GM19351 (cell line): ENCODE measurements at regions not wholly inside any gene's neighbourhood (a gene's known extent, or its start where the extent isn't known, plus 50 kb on each side); places are given as distances from the start of the nearest gene placed in this dataset.
"Not testable (repeated sequence)": the region's sequence is repeated elsewhere in the genome, so short reads cannot be mapped to it uniquely, and the experiment has no call there.

Source experiments
- ATAC-seq: cut with Tn5 transposase; IDR thresholded peaks from one replicate; pipeline ENCODE4 v1.9.1; 2021; ENCODE audit warnings: mild to moderate bottlenecking, moderate library complexity; ENCODE audit not compliant: unreplicated experiment

DNA sequence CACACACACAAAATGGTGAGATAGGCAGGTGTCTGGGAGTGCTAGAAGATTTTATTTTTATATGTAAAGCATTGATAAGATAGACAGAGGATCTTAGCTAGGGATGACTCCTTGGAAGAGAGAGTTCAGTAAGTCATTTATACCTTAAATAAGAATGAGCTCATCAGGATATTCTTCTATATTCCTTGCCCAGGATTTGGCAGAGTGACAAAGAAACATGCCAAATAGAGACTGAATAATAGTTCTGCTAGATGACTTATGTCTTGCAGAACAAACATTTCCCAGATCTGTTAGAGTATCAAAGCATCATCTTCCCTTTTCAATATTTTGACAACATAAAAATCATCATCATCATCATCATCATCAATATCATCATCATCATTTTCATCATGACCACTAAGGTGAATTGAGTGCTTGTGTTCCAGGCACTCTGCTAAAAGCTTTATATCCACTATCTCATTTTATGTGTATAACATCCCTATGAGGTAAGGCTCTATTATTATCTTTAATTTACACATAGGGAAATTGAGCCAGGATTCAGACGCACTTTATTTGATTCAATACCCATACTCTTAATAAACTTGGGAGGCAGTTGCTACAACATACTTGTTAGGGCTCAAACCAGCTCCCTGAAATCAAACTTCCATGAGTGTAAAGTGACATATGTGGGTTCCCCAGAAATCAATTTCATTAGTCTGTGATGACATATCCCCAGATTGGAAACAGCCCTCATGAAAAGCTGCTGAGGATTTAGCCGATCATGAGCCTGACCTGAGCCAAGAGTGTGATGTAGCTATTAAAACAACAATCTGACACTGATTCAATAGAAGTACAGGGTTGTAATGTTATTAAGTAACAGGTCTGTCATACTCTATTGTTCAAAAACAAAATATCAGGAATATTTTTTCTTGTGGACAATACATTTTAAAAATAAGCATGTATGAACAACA is 176.3 kb upstream of the SEMA6A start:
- no peak for ATAC-seq

DNA sequence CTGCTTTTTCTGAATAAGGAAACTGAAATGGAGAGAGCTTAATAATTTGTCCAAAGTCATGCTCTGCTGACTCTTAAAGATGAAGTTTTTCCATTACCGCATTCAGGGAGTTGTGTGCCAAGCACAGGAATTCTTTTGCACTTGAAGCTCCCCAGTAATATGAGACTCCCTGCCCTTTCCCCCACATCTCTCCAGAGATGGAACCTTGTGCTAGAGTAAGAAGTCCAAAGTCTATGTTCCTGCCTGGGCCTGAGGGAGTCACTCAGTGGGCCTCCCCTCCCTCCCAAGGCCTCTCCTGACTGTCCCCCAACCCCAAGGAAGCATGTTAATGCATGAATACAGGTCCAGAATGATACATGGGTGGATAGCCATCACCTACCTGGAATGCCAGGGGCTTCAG is 173.3 kb upstream of the SEMA6A start:
- no peak for ATAC-seq

DNA sequence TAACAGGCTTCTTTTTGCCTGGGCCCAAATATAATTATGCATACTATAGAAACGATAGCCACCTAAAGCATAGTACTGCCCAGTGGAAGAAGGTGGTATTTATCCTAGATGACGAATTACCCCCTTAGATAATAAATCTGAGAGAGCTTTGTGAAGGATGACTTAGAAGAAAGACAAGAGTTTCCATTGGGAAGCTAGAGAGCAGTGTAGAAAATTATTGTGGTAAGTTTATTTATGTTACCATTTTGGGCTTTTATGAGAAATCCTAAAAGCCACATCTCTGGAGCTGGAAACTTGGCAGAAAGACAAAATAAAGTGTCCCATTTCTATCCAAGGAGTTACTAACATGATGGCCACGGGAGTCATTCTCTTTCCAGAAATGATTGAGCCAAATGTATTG is 172.0 kb upstream of the SEMA6A start:
- no peak for ATAC-seq

DNA sequence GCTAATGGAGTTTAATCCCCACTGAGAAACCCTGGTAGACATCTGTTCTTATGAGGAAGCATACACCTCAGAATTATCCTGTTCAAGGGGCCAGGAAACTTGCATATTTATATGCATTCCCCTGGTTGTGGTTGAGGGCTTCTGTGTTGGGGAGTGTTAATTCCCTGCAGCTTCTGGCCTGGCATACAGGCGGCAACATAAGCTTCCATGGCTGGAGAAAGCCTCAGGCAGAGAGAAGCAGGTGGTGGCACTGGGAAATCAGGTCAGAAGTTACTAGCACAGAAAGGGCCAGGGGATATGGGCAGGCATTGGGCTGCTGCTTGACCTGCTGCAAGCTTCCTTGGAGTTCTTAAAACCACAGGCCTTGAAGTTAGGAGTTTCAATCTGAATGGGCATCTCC is 166.1 kb upstream of the SEMA6A start:
- no peak for ATAC-seq

DNA sequence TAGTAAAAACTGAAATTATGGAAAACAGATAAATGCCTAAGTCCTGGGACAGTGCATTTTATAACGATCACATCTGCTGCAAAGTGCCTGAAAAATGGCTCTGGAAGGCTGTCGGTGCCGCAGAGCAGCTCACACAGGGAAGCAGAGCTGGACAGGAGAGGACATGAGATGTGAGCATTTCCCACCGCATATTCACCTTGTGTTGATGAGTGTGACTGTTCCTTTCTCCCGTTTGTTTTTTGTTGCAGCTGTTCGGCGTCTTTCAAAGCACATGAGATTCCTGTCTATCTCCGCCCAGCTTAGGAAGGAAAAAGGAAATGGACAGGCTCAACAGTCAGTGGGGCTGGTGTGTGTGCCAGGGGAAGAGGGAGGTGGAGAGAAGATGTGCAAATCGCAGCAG is 164.9 kb upstream of the SEMA6A start:
- ATAC-seq: no peak

DNA sequence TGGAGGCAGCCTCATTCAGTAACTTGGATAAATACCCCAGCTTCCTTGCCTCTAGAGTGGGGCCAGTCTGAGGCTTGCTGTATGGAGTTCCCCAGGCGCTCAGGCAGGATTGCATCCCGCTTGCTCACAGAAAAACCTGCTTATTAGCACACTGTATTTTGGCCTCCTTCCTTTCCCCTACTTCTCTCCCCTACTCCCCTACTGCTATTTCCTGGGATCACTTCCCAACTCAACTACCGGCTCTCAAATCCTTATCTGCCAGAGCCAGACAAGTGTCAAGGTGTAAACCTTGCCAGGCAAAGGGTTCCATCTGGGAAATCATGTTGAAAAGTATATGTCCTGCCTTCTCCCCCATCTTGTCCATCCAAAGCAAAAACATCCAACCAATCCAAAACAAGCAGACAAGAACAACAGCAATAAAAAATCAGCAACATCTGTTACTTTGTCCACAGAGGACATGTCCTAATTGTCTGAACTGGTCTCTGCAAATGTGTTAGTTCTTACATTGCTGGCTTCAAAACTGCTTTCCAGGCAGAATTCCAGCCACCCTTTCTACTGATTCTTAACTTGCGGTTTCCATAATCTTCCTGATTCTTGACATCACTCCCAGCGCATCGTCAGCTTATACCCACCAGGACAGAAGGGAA is 164.1 kb upstream of the SEMA6A start:
- no peak for ATAC-seq

DNA sequence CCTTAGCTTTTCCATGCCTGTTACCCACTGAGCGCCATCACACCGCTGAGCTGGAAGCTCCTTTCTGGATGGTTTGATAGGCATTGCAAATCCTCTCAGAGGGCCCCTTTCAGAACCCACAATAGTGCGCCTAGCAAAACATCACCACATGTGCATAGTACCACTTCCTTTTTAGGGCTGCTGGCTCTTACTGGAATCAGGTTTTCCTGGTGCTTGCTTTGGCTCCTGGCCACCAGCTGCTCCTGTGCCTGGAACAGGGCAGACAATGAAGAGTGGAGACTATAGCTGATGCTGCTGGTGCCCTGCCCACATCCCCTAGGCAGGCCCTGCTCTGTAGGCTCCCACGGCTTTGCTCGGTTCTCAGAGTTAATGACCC is 163.6 kb upstream of the SEMA6A start:
- ATAC-seq: no peak

DNA sequence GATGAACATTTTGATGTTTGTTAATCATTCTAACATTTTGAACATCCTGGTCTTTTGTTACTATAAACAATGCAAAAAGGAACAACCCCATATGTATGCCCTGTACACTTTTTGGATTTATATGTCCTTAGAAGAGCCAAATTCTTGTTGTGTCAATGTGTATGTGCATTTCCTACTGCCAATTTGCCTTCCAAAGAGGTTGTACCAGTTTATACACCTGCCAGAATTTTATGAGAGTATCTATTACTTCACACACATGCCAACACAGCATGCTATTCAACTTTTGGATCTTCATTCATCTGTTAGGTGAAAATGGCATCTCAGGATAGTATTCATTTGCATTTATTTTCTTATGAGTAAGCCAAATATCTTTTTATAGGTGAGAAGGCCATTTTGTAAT is 162.0 kb upstream of the SEMA6A start:
- no peak for ATAC-seq

DNA sequence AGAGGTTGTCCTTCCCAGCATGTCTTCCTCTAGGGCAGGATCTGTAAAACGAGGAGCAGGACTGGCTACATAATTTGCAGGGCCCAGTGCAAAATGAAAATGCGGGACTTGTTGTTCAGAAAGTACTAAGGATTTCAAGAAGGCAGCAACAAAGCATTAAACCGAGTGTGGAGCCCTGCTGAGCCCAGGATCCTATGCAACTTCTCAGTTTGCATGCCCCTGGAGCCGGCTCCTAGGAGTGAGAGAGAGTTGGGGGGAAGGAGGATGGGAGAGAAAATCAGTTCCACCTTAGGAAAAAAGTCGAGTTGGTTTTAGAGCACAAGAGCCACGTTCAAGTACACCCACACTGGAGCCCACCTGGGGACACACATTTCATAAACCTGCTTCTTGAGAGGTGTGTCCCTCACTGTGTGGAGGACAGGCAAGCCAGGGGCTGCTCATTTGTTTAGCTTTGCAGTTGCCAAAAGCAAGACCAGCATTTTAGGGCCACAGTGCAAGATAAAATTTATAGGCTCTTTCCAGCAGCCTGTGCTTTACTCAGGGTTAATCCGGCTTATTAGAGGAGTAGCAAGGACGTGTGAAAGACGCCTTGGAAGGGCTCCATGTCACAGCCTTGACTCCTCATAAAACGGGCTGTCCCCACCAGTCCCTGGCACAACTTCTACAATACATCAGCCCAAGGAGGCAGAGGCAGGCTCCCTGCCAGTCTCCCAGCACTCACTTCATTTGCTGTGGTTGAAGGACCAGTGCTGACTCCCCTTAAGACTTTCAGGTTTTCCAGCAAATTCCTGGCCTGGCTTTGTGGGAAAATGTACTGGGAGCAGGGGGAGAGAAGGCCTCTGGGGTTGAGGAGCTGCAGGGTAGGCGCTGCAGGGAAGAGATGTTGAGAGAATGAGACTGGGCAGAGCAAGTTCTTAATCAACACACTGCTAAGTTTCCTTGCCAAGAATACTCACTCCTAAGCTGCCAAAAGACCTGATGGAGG is 159.7 kb upstream of the SEMA6A start:
- ATAC-seq: no peak

DNA sequence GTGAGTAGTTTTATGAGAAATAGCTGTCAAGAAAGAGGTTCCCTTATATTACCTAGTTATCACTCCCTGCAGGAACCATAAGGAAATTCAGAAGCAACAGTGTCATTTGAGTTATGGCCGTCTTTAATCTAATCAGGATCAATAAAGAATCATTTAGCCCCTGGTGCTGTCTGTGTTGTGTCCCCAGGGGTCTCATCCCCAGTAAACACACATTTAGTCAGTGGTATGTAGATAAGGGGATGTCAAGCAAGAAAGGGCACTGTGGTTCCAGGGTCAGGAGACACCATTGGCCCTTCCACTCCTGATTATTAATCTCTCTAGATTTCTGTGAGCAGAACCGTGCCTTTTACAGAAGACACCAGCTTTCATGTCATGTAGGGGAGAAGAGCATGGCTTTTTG is 158.0 kb upstream of the SEMA6A start:
- ATAC-seq: no peak

DNA sequence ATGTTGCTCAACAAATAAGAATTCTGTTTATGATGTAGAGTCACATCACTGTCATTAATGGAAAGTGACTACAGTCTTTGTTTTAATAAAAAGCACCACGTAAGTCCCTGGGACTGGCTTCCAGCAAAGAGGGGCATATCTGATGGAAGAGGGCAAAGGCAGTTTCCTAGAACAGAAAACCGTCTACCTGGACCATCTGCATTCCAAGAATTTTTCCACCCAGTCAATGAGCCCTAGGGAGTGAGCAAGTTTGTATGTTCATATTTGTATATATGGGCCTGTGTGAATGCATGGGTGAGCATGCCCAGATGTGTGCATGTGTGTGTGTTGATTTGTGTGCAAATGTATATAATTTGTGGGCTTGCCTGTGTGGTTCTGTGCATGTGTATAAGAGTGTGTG is 156.8 kb upstream of the SEMA6A start:
- no peak for ATAC-seq

DNA sequence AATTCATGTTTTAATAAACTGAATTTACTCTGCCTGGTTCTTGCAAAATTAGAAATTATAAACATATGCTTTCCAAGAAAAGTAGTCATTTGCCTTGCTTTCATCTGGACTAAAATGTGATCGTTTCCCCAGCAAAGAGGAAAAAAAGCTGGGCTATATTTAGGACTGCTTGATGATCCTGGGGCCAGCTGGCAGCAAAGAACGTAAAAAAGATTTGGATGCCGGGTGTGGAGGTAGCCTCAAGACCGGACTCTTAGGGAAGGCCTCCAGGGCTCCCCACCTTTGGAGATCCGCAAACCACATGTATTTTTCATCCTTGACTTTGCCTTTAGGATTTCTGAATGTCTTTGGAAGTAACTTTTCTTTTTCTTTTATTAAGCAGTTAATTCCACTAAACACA is 156.1 kb upstream of the SEMA6A start:
- ATAC-seq: no peak

DNA sequence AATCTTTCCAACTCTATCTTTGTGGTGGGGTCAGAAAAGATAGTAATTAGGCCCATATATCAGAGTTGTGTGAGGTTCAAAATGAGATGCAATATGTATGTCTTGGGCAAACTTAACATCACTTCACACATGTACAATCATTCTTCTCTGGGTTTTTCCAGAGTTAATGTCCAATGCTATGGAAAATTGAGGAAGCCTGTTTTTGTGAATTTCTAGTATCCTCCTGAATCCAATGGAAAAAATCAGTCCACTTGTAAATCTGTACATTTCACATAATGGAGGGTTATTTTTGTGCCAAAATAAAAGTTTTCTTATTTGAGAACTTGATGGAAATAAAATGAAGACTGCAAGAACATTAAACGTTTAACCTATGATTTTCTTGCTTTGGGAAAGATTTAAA is 155.6 kb upstream of the SEMA6A start:
- ATAC-seq: no peak

DNA sequence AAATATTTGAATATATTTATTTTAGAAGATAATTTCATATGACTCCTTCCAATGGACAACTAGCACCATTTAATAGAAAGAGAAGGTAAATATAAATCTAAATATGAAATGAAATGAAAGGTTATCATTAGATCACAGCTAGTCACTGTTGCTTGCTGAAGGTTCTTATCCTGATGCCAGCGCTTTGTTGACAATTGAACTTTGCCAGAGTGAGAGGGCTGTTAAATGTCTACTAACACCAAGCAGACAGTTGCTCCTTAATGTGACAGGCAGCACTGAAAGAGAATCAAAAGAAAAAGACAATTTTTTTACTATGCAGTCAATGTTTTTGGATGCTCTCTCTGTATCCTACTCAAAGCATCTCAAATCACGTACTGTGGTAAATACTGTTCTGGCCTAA is 152.6 kb upstream of the SEMA6A start:
- no peak for ATAC-seq

DNA sequence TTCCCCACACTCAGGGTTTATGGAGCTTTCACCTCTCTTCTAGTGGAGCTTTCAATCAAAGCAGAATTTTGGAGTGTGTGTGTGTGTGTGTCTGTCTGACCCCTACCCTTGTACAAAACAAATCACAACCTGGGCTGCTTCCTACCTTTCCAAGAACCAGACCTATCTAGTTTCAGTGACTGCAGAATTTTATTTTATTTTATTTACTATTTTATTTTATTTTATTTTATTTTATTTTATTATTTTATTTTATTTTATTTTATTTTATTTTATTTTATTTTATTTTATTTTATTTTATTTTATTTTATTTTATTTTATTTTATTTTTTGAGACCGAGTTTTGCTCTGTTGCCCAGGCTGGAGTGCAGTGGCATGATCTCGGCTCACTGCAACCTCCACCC is 151.6 kb upstream of the SEMA6A start:
- not testable (repeated sequence) for ATAC-seq

DNA sequence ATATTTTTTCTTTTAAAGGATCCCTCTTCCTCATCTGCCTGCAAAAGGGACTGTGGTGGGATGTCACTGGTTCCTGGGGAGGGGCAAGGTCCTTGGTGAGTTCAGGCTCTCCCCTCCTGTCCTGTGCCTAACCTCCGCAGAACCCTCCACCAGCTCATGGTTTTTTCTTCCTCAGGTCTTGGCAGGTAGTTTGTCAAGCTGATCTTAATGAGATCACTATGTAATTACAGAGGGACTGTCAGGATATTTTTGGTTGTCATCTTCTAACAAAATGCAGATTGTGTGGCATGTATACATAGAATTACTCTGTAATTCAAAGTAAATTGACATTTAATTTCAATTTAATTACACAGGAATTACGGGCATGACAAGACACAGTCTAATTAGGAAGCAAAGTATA is 150.3 kb upstream of the SEMA6A start:
- no peak for ATAC-seq

DNA sequence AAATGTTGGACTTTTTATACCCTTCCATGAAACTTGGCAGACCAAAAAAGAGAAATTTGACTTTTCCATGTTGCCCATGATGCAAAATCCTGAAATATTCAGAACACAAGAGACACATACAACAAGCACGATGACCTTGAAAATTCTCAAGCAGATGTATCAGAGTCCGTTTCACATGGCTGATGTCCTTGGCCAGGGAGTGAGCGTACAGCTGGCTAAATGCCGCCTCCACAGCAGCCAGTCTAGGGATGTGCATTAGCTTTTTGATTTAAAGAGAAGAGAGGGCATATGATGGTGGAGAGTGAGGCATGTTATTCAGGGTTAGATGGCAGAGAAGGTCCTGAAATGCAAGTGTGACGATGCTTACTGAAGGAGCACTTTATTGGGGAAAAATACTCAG is 148.0 kb upstream of the SEMA6A start:
- ATAC-seq: no peak

DNA sequence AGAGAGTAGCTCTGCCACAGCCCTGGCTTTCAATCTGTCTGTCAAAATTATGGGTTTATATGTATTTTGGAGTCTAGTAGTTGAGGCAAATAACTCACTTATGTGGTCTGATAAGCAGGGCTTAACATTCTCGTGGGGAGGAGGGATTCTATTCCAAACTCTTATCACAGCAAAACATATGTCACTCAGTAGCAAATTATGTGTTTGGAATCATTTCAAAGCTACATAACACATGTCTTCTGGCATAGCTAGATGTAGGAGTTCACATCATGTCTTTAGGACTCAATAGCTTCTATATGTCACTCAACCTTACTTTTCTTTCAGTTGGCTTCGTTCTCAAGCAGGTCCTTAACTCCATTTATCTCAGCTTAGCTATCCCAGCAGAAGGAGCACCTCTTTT is 144.5 kb upstream of the SEMA6A start:
- no peak for ATAC-seq

DNA sequence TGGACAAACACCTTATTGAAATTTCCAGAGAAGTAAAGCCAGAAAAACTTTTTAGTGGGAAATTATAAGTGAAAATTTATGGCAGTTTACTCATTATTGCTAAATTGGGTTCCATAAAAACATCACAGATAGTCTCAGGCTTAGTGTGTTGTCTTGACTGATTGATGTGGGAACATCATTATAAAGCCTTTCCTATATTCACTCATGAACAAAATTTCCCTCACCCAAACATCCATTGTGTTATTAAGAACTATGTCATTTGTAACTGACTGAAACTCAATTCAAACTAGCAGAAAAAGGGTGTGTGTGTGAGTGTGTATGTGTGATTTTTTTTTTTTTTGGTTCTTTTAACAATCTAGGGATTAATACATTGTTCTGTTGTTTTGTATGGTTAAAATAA is 143.7 kb upstream of the SEMA6A start:
- no peak for ATAC-seq

DNA sequence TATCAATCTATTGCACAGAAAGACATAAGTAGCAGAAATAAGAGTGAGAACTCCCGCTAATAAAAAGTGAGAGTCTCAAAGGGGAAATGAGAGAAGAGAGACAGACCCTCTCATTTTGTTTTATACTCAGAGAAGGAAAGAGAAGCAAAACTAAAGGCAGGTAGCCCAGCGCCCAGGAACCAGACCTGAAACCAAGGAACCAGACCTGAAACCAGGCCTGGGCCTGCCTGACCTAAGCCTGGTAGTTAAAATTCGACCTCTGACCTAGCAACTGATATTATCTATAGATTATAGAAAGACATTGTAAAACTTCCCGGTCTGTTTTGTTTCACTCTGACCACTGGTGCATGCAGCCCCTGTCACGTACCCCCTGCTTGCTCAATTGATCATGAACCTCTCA is 134.5 kb upstream of the SEMA6A start:
- peak; percentile 46 for ATAC-seq

DNA sequence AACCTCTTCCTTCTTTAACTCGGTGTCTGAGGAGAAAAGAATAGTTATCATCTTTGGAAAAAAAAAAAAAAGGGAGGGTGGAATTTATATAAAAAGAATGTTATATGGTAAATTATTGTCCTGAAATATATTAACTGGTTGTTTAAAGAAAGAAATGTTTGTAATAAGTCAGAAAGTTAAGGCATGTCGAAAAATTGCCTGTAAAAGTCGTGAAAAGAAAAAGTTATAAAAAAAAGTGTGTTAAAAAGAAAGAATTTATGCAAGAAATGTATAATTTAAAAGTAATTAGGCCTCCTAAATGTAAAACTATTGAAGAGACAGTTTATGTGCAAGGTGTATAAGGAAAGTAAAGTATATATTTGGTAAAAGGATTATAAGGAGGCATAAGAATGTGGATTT is 130.5 kb upstream of the SEMA6A start:
- not testable (repeated sequence) for ATAC-seq
